HG03095 (cell line): ENCODE measurements at regions not wholly inside any gene's neighbourhood (a gene's known extent, or its start where the extent isn't known, plus 50 kb on each side); places are given as distances from the start of the nearest gene placed in this dataset.
"Not testable (repeated sequence)": the region's sequence is repeated elsewhere in the genome, so short reads cannot be mapped to it uniquely, and the experiment has no call there.

Source experiments
- ATAC-seq: cut with Tn5 transposase; IDR thresholded peaks from one replicate; pipeline ENCODE4 v1.9.1; 2021; ENCODE audit warnings: moderate library complexity; ENCODE audit not compliant: unreplicated experiment

GRCh38 chr6:115310156-115310555 is 750.5 kb downstream of the FRK start:
- ATAC-seq: no peak

- ATAC-seq: no peak
Measured at GRCh38 chr6:115302731-115303130, 758.0 kb downstream of the FRK start.

GRCh38 chr6:115287467-115287866 is 773.2 kb downstream of the FRK start:
- ATAC-seq: no peak

GRCh38 chr6:115276881-115277565 is 783.7 kb downstream of the FRK start:
- ATAC-seq: no peak

GRCh38 chr6:115272311-115272710 is 788.4 kb downstream of the FRK start:
- ATAC-seq: no peak

GRCh38 chr6:115271434-115271833 is 789.3 kb downstream of the FRK start:
- no peak for ATAC-seq

- no peak for ATAC-seq
Measured at GRCh38 chr6:115270953-115271352, 789.7 kb downstream of the FRK start.

- ATAC-seq: no peak
Measured at GRCh38 chr6:115241373-115241772, 819.3 kb downstream of the FRK start.

- no peak for ATAC-seq
Measured at GRCh38 chr6:115221198-115221597, 839.5 kb downstream of the FRK start.

- no peak for ATAC-seq
Measured at GRCh38 chr6:115220551-115221159, 840.0 kb downstream of the FRK start.

- ATAC-seq: no peak
Measured at GRCh38 chr6:115219645-115220044, 841.0 kb downstream of the FRK start.

- no peak for ATAC-seq
Measured at GRCh38 chr6:115216835-115217234, 843.9 kb downstream of the FRK start.

GRCh38 chr6:115214283-115214682 is 846.4 kb downstream of the FRK start:
- ATAC-seq: no peak

GRCh38 chr6:115203381-115203780 is 857.3 kb downstream of the FRK start:
- no peak for ATAC-seq

GRCh38 chr6:115194981-115195638 is 852.3 kb upstream of the HS3ST5 start:
- ATAC-seq: no peak

- no peak for ATAC-seq
Measured at GRCh38 chr6:115191989-115192388, 849.2 kb upstream of the HS3ST5 start.

GRCh38 chr6:115190534-115190933 is 847.7 kb upstream of the HS3ST5 start:
- no peak for ATAC-seq

GRCh38 chr6:115175456-115175855 is 832.6 kb upstream of the HS3ST5 start:
- not testable (repeated sequence) for ATAC-seq

- not testable (repeated sequence) for ATAC-seq
Measured at GRCh38 chr6:115165912-115166311, 823.1 kb upstream of the HS3ST5 start.

GRCh38 chr6:115159733-115160132 is 816.9 kb upstream of the HS3ST5 start:
- no peak for ATAC-seq

GRCh38 chr6:115137910-115138309 is 795.1 kb upstream of the HS3ST5 start:
- no peak for ATAC-seq

GRCh38 chr6:115133790-115134189 is 791.0 kb upstream of the HS3ST5 start:
- no peak for ATAC-seq
